MCF 10A (cell line): ENCODE measurements at regions not wholly inside any gene's neighbourhood (a gene's known extent, or its start where the extent isn't known, plus 50 kb on each side); places are given as distances from the start of the nearest gene placed in this dataset.

Experiments used
- BruUV-seq: library from RNA; stranded (reverse); fragments of 400-500 nt; replicated peaks from 2 replicates; lab custom pipeline; 2021; lab: Mats Ljungman, UMichigan
- CTCF ChIA-PET: fragments of 300-600 bp; sonication (Branson Sonifier 250); formaldehyde crosslinking; extraction: SDS; loops from one replicate; lab custom pipeline; 2021; ENCODE audit warnings: antibody characterized with exemption, inconsistent platforms; lab: Yijun Ruan, JAX
- POLR2A ChIA-PET: fragments of 300-600, 350-650 bp; sonication (Branson Sonifier 250); formaldehyde crosslinking; extraction: SDS; loops from one replicate; lab custom pipeline; 2020; ENCODE audit warnings: antibody characterized with exemption, inconsistent platforms; lab: Yijun Ruan, JAX
- DNase-seq: peaks from one replicate; pipeline ENCODE4 v3.0.0-alpha.2; 2018; ENCODE audit not compliant: unreplicated experiment
- H3K27ac Mint-ChIP-seq: one replicate; pipeline ENCODE4 v1.8.0; 2022; ENCODE audit warnings: mild to moderate bottlenecking, low read depth, mixed read lengths; ENCODE audit not compliant: unreplicated experiment
- H3K27me3 Mint-ChIP-seq: one replicate; pipeline ENCODE4 v1.8.0; 2022; ENCODE audit warnings: mixed read lengths; ENCODE audit not compliant: insufficient read depth, unreplicated experiment
- H3K36me3 Mint-ChIP-seq: one replicate; pipeline ENCODE4 v1.8.0; 2022; ENCODE audit warnings: mild to moderate bottlenecking, moderate library complexity, mixed read lengths; ENCODE audit not compliant: insufficient read depth, unreplicated experiment
- H3K4me1 Mint-ChIP-seq: one replicate; pipeline ENCODE4 v1.8.0; 2022; ENCODE audit warnings: mixed read lengths; ENCODE audit not compliant: insufficient read depth, unreplicated experiment
- H3K4me3 Mint-ChIP-seq: one replicate; pipeline ENCODE4 v1.8.0; 2022; ENCODE audit warnings: mild to moderate bottlenecking, moderate library complexity, mixed read lengths; ENCODE audit not compliant: unreplicated experiment
- H3K9me3 Mint-ChIP-seq: one replicate; pipeline ENCODE4 v1.8.0; 2022; ENCODE audit warnings: mixed read lengths; ENCODE audit not compliant: unreplicated experiment
- CTCF ChIP-seq: fragments of 200-600 bp; IDR thresholded peaks from one replicate; pipeline ENCODE4 v1.8.0; 2022; ENCODE audit warnings: antibody characterized with exemption, mild to moderate bottlenecking; ENCODE audit not compliant: unreplicated experiment
- intact Hi-C: fragments of 100-400 bp; cut with micrococcal nuclease; formaldehyde crosslinking; loops from 2 replicates; pipeline ENCODE4 v1.14.1; 2022

DNA sequence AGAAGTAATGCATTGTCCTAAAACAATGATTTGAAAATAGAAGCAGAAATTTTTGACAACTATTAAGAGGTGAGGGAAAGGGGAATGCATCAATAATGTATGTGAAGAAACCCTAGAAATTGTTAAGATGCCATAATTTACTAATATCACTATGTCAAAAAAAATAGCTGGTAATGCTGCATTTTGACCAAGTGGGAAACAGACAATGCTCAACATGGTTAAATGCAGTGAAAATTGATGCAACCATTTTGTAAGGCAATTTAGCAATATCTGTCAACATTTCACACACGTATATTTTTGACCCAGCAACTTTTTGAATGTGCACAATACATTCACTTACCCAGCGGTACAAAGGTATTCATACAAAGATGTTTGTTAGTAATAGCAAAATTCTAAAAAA, 381.6 kb downstream of the CDH11 start:
- H3K27me3 Mint-ChIP-seq = no peaks in the 10 kb centered on the region
- BruUV-seq = no TSS peak
- no peak for TF ChIP-seq CTCF
- intact Hi-C loops = no loop called here
- no peaks in the 10 kb centered on the region for H3K36me3 Mint-ChIP-seq
- ChIA-PET POLR2A (no interaction called here), CTCF (no interaction called here)
- no peak for DNase-seq
- no peak overlapping the region for H3K4me3 Mint-ChIP-seq
- H3K9me3 Mint-ChIP-seq = peaks cover 5% of the 10 kb centered on the region
- no peak overlapping the region for H3K27ac Mint-ChIP-seq
- peaks cover 6% of the 10 kb centered on the region for H3K4me1 Mint-ChIP-seq

DNA sequence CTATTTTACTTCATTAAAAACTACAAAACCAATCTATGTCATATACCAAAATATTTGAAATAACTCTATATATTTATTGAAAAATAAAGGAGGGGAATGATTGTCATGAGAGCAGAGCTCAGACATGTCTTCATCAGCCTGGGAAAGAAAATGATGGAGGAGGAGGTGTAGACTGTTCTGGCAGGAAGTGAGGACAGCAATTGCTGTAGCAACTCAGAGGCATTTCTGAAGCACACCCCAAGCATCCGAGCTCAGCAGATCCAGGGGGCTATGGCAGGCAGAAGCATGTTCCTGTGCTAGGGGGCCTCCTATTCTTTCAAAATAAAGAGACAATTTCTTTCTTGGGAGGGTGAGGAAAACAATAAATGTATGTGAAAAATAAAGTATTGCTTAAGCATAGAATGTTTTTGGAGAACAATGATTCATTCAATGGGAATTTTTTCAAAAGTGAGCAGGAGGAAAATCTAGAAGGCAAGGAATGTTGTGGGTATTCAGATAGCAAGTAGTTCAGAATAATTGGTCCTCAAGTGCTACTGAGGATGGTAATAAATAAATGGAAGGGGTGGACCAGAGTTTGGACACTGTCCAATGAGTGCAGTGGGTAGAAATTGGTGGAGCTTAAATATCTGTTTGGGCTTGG, 383.4 kb downstream of the CDH11 start:
- POLR2A ChIA-PET = no interaction called here
- H3K36me3 Mint-ChIP-seq = no peaks in the 10 kb centered on the region
- BruUV-seq = no TSS peak
- CTCF ChIA-PET = no interaction called here
- peaks cover 7% of the 10 kb centered on the region for H3K9me3 Mint-ChIP-seq
- no peak for TF ChIP-seq CTCF
- H3K27me3 Mint-ChIP-seq = no peaks in the 10 kb centered on the region
- intact Hi-C loops = no loop called here
- peak; percentile 44 for DNase-seq
- H3K27ac Mint-ChIP-seq = peak overlapping the region; percentile 36
- no peak overlapping the region for H3K4me3 Mint-ChIP-seq
- peaks cover 6% of the 10 kb centered on the region for H3K4me1 Mint-ChIP-seq

GRCh38 chr16:64736857-64737256, 385.0 kb downstream of the CDH11 start:
- Mint-ChIP-seq H3K27ac (no peak overlapping the region), H3K9me3 (peaks cover 16% of the 10 kb centered on the region), H3K4me3 (no peak overlapping the region), H3K36me3 (no peaks in the 10 kb centered on the region), H3K27me3 (no peaks in the 10 kb centered on the region), H3K4me1 (peaks cover 6% of the 10 kb centered on the region)
- DNase-seq = no peak
- intact Hi-C loops = no loop called here
- no peak for TF ChIP-seq CTCF
- BruUV-seq = no TSS peak
- ChIA-PET CTCF (no interaction called here), POLR2A (interaction anchor here (1.8 kb wide), 1 partner anchor 11 kb away, joined by 5 read pairs; no protein-coding TSS in a partner anchor)

GRCh38 chr16:64731891-64732290, 390.0 kb downstream of the CDH11 start:
- no peak for DNase-seq
- H3K36me3 Mint-ChIP-seq = no peaks in the 10 kb centered on the region
- no peaks in the 10 kb centered on the region for H3K4me1 Mint-ChIP-seq
- no peak for TF ChIP-seq CTCF
- no peak overlapping the region for H3K4me3 Mint-ChIP-seq
- BruUV-seq = no TSS peak
- POLR2A ChIA-PET = no interaction called here
- intact Hi-C loops = no loop called here
- peaks cover 16% of the 10 kb centered on the region for H3K9me3 Mint-ChIP-seq
- CTCF ChIA-PET = no interaction called here
- H3K27me3 Mint-ChIP-seq = no peaks in the 10 kb centered on the region
- H3K27ac Mint-ChIP-seq = no peak overlapping the region
